Hepatocyte (in vitro differentiated cells): ENCODE measurements at regions not wholly inside any gene's neighbourhood (a gene's known extent, or its start where the extent isn't known, plus 50 kb on each side); places are given as distances from the start of the nearest gene placed in this dataset.

Source experiments
- EZH2 ChIP-seq: fragments of 200-600 bp; sonication (generic); IDR thresholded peaks from 2 replicates; pipeline ENCODE4 v1.6.1; 2016; ENCODE audit warnings: antibody characterized with exemption, mild to moderate bottlenecking, borderline replicate concordance
- TF ChIP-seq, protein P1 (sequence below): fragments of 200-600 bp; sonication (generic); IDR thresholded peaks from 2 replicates; pipeline ENCODE4 v1.5.1; 2016; ENCODE audit warnings: antibody characterized with exemption, mild to moderate bottlenecking; ENCODE audit not compliant: poor library complexity

- TF ChIP-seq, protein P1, sequence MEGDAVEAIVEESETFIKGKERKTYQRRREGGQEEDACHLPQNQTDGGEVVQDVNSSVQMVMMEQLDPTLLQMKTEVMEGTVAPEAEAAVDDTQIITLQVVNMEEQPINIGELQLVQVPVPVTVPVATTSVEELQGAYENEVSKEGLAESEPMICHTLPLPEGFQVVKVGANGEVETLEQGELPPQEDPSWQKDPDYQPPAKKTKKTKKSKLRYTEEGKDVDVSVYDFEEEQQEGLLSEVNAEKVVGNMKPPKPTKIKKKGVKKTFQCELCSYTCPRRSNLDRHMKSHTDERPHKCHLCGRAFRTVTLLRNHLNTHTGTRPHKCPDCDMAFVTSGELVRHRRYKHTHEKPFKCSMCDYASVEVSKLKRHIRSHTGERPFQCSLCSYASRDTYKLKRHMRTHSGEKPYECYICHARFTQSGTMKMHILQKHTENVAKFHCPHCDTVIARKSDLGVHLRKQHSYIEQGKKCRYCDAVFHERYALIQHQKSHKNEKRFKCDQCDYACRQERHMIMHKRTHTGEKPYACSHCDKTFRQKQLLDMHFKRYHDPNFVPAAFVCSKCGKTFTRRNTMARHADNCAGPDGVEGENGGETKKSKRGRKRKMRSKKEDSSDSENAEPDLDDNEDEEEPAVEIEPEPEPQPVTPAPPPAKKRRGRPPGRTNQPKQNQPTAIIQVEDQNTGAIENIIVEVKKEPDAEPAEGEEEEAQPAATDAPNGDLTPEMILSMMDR, result no peak
- no peak for TF ChIP-seq EZH2
Observed at GRCh38 chr5:91816681-91817080, 433.6 kb upstream of the ARRDC3 start.
